HG03159 (cell line): ENCODE measurements at regions not wholly inside any gene's neighbourhood (a gene's known extent, or its start where the extent isn't known, plus 50 kb on each side); places are given as distances from the start of the nearest gene placed in this dataset.
"Not testable (repeated sequence)": the region's sequence is repeated elsewhere in the genome, so short reads cannot be mapped to it uniquely, and the experiment has no call there.

Experiments
- ATAC-seq: cut with Tn5 transposase; IDR thresholded peaks from one replicate; pipeline ENCODE4 v1.9.1; 2021; ENCODE audit warnings: mild to moderate bottlenecking, moderate library complexity; ENCODE audit not compliant: unreplicated experiment

GRCh38 chr11:37841016-37841415 lies 1243.0 kb upstream of the RAG2 start:
- ATAC-seq, result no peak

- not testable (repeated sequence) for ATAC-seq
These were observed 1242.3 kb upstream of the RAG2 start for GRCh38 chr11:37840345-37840744.

- no peak for ATAC-seq
These were observed 1232.5 kb upstream of the RAG2 start for GRCh38 chr11:37830529-37830928.

- ATAC-seq, result no peak
These were observed 1219.8 kb upstream of the RAG2 start for GRCh38 chr11:37817727-37818270.

- ATAC-seq, result no peak
These were observed 1214.3 kb upstream of the RAG2 start for GRCh38 chr11:37812281-37812880.

- no peak for ATAC-seq
These were observed 1213.3 kb upstream of the RAG2 start for GRCh38 chr11:37811349-37811748.

GRCh38 chr11:37804666-37805065 lies 1206.6 kb upstream of the RAG2 start:
- ATAC-seq, result no peak

GRCh38 chr11:37788141-37788877 lies 1190.3 kb upstream of the RAG2 start:
- no peak for ATAC-seq

GRCh38 chr11:37786214-37786755 lies 1188.2 kb upstream of the RAG2 start:
- ATAC-seq, result no peak

- ATAC-seq, result no peak
These were observed 1176.4 kb upstream of the RAG2 start for GRCh38 chr11:37774441-37774840.

- ATAC-seq, result no peak
These were observed 1172.1 kb upstream of the RAG2 start for GRCh38 chr11:37770145-37770544.

- no peak for ATAC-seq
These were observed 1164.0 kb upstream of the RAG2 start for GRCh38 chr11:37762079-37762478.

- ATAC-seq, result no peak
These were observed 1157.5 kb upstream of the RAG2 start for GRCh38 chr11:37755521-37755920.

GRCh38 chr11:37748641-37749040 lies 1150.6 kb upstream of the RAG2 start:
- no peak for ATAC-seq

- no peak for ATAC-seq
These were observed 1149.1 kb upstream of the RAG2 start for GRCh38 chr11:37747121-37747520.

GRCh38 chr11:37727371-37727770 lies 1129.3 kb upstream of the RAG2 start:
- no peak for ATAC-seq

GRCh38 chr11:37724315-37724714 lies 1126.3 kb upstream of the RAG2 start:
- no peak for ATAC-seq

GRCh38 chr11:37721485-37721884 lies 1123.4 kb upstream of the RAG2 start:
- ATAC-seq, result no peak

GRCh38 chr11:37718431-37718999 lies 1120.5 kb upstream of the RAG2 start:
- no peak for ATAC-seq

- no peak for ATAC-seq
These were observed 1114.2 kb upstream of the RAG2 start for GRCh38 chr11:37712251-37712650.

GRCh38 chr11:37710031-37710430 lies 1112.0 kb upstream of the RAG2 start:
- ATAC-seq, result no peak

- ATAC-seq, result no peak
These were observed 1106.8 kb upstream of the RAG2 start for GRCh38 chr11:37704791-37705190.
